ENCODE measurements at regions not wholly inside any gene's neighbourhood (a gene's known extent, or its start where the extent isn't known, plus 50 kb on each side); places are given as distances from the start of the nearest gene placed in this dataset.

DNA sequence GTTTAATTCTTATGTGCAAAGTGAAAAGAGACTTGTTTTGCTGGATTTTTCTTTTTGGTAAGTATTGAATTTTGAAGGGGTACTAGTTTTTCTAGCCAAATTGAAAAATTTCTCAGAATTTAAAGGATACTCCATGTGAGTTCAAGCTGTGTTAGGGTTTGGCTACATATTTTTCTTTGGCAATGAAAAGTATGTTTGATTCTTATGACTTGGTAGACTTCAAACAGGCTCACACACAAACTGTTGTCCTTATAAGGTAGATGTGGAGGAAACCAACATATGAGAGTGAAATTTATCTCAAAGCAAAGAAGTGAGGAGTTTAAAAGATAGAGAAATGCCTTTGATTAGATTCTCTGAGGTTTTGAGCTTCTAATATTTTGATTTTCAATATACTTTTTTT, 356.7 kb downstream of the BCKDHB start:
- H3K9me3 ChIP-seq (ENCODE audit: control insufficient read depth, low read length): no peaks in the 10 kb centered on the region
- H3K4me1 ChIP-seq (ENCODE audit: control insufficient read depth, insufficient read depth, low read length): no peaks in the 10 kb centered on the region

DNA sequence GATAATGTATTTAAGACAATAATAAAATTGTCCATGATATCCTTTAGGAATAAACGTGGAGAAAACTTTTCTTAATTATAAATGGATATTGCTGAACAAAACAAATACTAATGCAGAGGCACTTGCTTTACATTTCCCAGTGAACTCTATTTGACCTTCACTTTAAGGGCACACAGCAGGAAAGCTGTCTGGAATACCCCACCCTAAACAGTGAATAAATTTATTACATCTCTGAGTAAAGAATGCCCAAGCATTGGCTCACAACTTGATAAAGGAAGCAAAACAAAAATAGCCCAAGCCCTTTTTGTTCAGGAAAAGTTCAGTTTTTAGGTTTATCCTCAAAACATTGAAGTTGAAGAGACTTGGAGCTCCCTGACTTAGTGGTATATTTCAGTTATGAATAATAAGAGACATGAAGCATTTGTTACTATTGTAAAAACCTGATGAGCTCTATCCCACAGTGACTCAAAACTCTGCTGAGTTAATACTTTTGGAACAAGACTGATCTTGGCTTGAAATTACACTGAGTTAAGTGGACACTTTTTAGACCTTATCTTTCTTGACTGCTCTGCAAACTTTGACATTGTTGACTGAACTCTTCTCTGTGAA, 353.9 kb downstream of the BCKDHB start:
- Histone ChIP-seq H3K9me3 (ENCODE audit: control insufficient read depth, low read length) (no peaks in the 10 kb centered on the region), H3K4me3 (ENCODE audit: low read length) (no peak overlapping the region), H3K4me1 (ENCODE audit: control insufficient read depth, insufficient read depth, low read length) (peaks cover 5% of the 10 kb centered on the region), H3K9ac (ENCODE audit: low read length) (no peak overlapping the region), H3K36me3 (ENCODE audit: control insufficient read depth, insufficient read depth, low read length) (no peaks in the 10 kb centered on the region), H3K27me3 (ENCODE audit: control insufficient read depth, insufficient read depth, low read length) (no peaks in the 10 kb centered on the region)

More for the DNA sequence above, 356.7 kb downstream of the BCKDHB start:
- no peaks in the 10 kb centered on the region for H3K36me3 ChIP-seq (ENCODE audit: control insufficient read depth, insufficient read depth, low read length)
- no peaks in the 10 kb centered on the region for H3K27me3 ChIP-seq (ENCODE audit: control insufficient read depth, insufficient read depth, low read length)
- no peak overlapping the region for H3K4me3 ChIP-seq (ENCODE audit: low read length)
- H3K9ac ChIP-seq (ENCODE audit: low read length): no peak overlapping the region

DNA sequence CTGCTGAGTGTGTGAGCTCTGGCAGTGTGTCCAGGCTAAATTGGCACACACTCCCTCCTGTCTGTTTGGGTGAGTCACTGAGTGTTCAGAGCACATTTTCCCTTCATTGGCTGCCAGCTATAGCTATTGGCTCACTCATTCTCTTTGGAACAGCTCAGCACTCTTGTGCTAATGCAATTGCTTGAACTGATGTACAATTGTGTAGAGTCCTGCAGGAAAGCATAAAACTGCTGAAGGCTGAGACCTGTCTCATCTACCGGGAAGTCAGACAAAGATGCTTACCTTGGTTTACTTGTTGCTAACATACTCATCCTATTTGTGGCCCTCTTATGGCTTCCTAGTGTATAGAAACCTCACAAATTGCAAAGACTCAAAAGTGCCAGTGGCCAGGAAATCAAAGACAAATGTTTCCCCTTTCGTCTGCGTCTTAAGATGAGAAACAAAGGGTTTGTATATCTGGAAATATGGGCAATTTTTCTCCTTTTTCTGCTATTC, 351.0 kb downstream of the BCKDHB start:
- H3K4me1 ChIP-seq (ENCODE audit: control insufficient read depth, insufficient read depth, low read length): peaks cover 11% of the 10 kb centered on the region
- no peaks in the 10 kb centered on the region for H3K9me3 ChIP-seq (ENCODE audit: control insufficient read depth, low read length)
- H3K9ac ChIP-seq (ENCODE audit: low read length): no peak overlapping the region
- H3K36me3 ChIP-seq (ENCODE audit: control insufficient read depth, insufficient read depth, low read length): no peaks in the 10 kb centered on the region
- no peak overlapping the region for H3K4me3 ChIP-seq (ENCODE audit: low read length)
- H3K27me3 ChIP-seq (ENCODE audit: control insufficient read depth, insufficient read depth, low read length): no peaks in the 10 kb centered on the region

DNA sequence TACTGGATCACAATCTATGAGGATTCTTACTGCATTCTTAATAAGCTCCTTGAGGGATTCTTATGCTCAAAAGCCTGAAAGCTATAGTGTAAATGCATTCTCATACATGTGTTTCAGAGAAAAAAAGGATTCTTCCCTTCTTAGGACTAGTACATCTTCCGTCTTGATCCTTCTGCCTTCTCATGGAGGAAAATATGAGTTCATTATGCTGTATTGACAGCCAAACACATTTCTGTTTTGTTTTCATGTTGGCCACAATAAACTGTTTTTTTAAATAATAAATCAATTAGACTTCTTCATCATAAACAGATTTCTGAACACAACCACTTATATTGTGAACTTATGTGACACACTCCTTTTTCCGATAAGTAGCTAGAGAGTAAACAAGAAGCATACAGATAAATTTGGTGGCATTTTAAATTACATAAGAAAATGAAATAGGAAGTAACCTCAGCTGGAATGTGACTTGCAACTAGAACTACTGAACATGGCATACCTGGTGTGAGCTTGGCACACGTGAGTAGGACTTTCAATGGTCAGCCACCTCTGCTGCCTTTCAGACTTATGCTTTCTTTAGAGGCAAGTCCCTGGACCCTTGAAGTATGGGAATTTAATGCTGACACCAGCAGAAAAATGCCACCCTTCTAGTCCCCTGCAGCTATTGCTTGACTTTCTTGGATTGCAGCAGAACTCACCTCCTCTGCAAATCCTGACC, 350.4 kb downstream of the BCKDHB start:
- H3K9me3 ChIP-seq (ENCODE audit: control insufficient read depth, low read length): no peaks in the 10 kb centered on the region
- peaks cover 11% of the 10 kb centered on the region for H3K4me1 ChIP-seq (ENCODE audit: control insufficient read depth, insufficient read depth, low read length)

DNA sequence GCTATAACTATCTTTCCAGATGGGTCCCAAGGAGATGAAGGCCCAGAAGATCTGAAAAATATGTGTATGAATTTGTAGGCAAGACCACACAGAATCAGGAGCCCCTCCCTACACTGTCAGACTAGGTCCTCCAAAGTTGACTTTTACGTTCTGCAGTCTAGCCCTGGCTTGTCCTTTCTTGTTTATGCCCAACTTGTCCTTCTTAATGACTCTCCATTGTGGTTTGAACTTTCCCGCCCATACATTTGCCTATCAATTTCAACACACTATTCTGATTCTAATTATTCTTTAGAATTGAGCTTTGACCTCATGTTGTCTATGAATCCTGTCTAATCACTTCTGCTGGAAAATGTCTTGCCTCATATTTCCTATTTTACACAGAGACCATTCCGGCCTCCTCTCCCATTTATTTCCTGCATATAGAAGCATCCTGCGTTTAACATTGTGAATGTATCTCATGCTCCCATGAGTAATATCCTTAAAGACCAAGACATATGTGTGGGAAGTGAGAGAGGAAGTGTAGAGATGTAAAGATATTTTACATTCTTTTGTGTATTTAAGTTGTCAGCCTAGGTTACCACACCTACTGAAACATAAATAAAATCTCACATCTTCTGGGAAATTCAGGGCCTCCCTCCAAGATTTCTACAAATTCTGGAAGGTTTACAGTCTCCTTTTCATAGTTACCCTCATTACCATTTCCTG, 348.3 kb downstream of the BCKDHB start:
- Histone ChIP-seq H3K36me3 (ENCODE audit: control insufficient read depth, insufficient read depth, low read length) (no peaks in the 10 kb centered on the region), H3K9me3 (ENCODE audit: control insufficient read depth, low read length) (no peaks in the 10 kb centered on the region), H3K4me3 (ENCODE audit: low read length) (no peak overlapping the region), H3K27me3 (ENCODE audit: control insufficient read depth, insufficient read depth, low read length) (no peaks in the 10 kb centered on the region), H3K9ac (ENCODE audit: low read length) (no peak overlapping the region), H3K4me1 (ENCODE audit: control insufficient read depth, insufficient read depth, low read length) (peaks cover 11% of the 10 kb centered on the region)

More for the DNA sequence above, 350.4 kb downstream of the BCKDHB start:
- Histone ChIP-seq H3K36me3 (ENCODE audit: control insufficient read depth, insufficient read depth, low read length) (no peaks in the 10 kb centered on the region), H3K27me3 (ENCODE audit: control insufficient read depth, insufficient read depth, low read length) (no peaks in the 10 kb centered on the region), H3K4me3 (ENCODE audit: low read length) (no peak overlapping the region), H3K9ac (ENCODE audit: low read length) (no peak overlapping the region)

DNA sequence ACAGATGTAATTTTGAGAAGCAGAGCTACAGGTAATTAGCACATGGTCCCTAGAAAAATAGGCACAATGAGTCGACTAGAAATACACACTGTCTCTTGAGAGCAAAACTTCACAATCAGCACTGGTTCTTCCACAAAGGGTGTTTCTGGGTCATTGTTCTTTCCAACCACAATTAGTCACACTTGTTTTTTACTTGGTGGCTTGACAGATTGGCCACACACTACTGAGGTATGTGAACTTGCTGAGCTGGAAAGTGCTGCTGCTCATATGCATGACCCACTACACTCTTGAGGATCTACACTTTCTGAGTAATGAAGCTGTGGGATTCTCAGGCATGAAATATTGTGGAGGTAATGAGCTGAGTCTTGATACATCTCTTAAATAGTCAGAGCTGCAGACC, 347.7 kb downstream of the BCKDHB start:
- Histone ChIP-seq H3K27me3 (ENCODE audit: control insufficient read depth, insufficient read depth, low read length) (no peaks in the 10 kb centered on the region), H3K9me3 (ENCODE audit: control insufficient read depth, low read length) (no peaks in the 10 kb centered on the region), H3K4me1 (ENCODE audit: control insufficient read depth, insufficient read depth, low read length) (peaks cover 11% of the 10 kb centered on the region), H3K36me3 (ENCODE audit: control insufficient read depth, insufficient read depth, low read length) (no peaks in the 10 kb centered on the region), H3K4me3 (ENCODE audit: low read length) (no peak overlapping the region), H3K9ac (ENCODE audit: low read length) (no peak overlapping the region)

DNA sequence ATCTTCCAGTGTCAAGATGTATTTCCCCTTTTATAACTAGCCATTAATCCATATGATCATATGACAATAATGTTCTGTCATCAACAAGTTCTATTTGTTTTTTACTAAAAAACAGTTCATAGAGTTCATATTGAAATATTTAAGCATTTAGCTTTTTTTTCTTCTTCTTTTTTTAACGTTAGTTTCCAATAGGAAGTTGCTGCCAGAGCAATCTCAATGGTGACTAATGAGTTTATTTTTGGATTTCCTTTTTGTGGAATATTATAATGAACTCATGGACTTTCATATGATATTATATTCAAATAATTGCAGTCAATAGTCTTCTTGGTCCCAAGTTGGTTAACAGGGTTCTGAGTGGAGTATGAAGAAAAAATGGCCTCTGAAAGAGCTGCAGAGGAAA, 343.3 kb downstream of the BCKDHB start:
- H3K27me3 ChIP-seq (ENCODE audit: control insufficient read depth, insufficient read depth, low read length): no peaks in the 10 kb centered on the region
- H3K4me1 ChIP-seq (ENCODE audit: control insufficient read depth, insufficient read depth, low read length): peaks cover under 1% of the 10 kb centered on the region

DNA sequence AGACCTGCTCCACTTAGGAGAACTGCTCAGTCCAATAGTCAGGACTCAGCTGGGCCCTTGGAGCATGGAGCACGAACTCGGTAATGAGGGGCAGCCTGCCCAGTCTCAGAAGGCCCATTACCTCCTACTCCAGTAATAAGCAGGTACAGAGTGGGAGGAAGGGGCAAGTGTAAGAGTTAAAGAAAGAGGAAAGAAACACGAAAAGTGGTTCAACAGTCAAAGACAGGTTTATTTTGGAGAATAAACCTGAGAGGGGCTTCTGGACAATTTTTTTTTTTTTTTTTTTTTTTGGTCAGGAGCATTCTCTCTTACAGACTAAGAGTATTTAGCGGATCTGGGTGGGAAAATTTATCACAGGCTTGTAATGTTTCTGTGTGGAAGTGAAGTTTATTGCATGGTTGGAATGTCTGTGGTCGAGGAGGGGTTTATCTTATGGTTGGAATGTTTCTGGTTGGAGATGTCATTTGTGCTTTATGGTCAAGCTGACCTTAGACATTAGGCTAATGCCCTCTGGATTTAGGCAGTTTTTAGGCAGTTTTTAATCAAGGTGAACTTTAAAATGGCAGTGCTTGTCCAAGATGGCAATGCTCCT, 340.1 kb downstream of the BCKDHB start:
- Histone ChIP-seq H3K27me3 (ENCODE audit: control insufficient read depth, insufficient read depth, low read length) (no peaks in the 10 kb centered on the region), H3K4me3 (ENCODE audit: low read length) (no peak overlapping the region), H3K9ac (ENCODE audit: low read length) (no peak overlapping the region), H3K4me1 (ENCODE audit: control insufficient read depth, insufficient read depth, low read length) (no peaks in the 10 kb centered on the region), H3K36me3 (ENCODE audit: control insufficient read depth, insufficient read depth, low read length) (no peaks in the 10 kb centered on the region), H3K9me3 (ENCODE audit: control insufficient read depth, low read length) (no peaks in the 10 kb centered on the region)

More for the DNA sequence above, 343.3 kb downstream of the BCKDHB start:
- Histone ChIP-seq H3K9me3 (ENCODE audit: control insufficient read depth, low read length) (no peaks in the 10 kb centered on the region), H3K4me3 (ENCODE audit: low read length) (no peak overlapping the region), H3K9ac (ENCODE audit: low read length) (no peak overlapping the region), H3K36me3 (ENCODE audit: control insufficient read depth, insufficient read depth, low read length) (no peaks in the 10 kb centered on the region)

DNA sequence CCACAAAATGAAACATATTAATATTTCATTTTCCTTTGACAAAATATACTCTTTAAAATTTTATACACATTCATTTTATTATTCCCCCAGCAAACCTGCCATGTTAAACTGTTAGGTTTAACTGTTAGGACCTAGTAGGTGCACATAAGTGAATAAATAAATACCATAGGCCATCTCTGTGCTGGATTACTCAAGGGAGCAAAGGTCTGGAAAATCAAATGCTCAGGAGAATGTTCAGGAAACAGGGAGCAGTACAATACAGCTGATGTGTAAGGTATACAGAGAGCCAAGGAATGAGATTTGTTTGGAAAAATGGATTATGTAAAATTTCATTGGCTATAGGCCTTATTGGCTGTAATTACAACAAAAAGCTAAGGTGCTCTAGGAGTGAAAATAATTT, 339.3 kb downstream of the BCKDHB start:
- no peaks in the 10 kb centered on the region for H3K36me3 ChIP-seq (ENCODE audit: control insufficient read depth, insufficient read depth, low read length)
- no peaks in the 10 kb centered on the region for H3K4me1 ChIP-seq (ENCODE audit: control insufficient read depth, insufficient read depth, low read length)
- H3K9me3 ChIP-seq (ENCODE audit: control insufficient read depth, low read length): no peaks in the 10 kb centered on the region
- H3K27me3 ChIP-seq (ENCODE audit: control insufficient read depth, insufficient read depth, low read length): no peaks in the 10 kb centered on the region
- H3K4me3 ChIP-seq (ENCODE audit: low read length): no peak overlapping the region
- H3K9ac ChIP-seq (ENCODE audit: low read length): no peak overlapping the region

DNA sequence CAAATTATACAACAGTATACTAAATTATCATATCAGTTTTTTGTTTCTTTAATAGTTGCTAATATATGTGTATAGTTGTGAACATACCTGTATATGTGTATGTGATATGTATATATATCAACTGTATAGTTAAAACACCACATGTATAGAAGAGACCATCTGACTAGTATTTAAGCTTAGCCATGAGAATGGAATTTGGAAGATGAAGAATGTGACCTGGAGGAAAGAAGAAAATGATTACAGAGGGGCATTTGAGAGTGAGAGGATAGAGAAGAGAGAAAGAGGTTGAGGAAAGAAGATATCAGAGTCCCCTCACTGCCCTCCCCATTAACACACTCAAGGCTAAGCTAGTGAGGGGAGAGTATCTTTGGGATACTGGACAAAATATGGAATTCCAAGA, 335.9 kb downstream of the BCKDHB start:
- Histone ChIP-seq H3K9ac (ENCODE audit: low read length) (no peak overlapping the region), H3K4me1 (ENCODE audit: control insufficient read depth, insufficient read depth, low read length) (no peaks in the 10 kb centered on the region), H3K9me3 (ENCODE audit: control insufficient read depth, low read length) (no peaks in the 10 kb centered on the region), H3K4me3 (ENCODE audit: low read length) (no peak overlapping the region), H3K27me3 (ENCODE audit: control insufficient read depth, insufficient read depth, low read length) (no peaks in the 10 kb centered on the region), H3K36me3 (ENCODE audit: control insufficient read depth, insufficient read depth, low read length) (no peaks in the 10 kb centered on the region)

DNA sequence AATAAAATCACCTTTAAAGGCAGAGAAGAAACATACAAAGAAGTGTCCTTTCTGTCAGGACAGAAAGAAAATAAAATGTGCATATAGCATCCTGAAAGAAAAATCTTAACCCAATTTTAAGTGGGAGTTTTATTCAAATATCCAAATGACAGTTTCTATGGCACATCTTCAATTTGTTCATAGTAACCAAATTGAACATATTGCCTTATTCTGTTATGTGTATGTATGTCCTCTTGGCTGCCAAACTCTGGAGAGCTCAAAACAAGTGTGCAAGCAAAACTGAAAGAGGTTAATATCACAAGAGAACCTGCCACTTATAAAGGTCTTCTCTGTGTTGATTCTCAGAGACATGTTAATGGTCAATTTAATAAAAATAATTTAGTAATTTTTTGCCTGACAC, 334.7 kb downstream of the BCKDHB start:
- Histone ChIP-seq H3K27me3 (ENCODE audit: control insufficient read depth, insufficient read depth, low read length) (no peaks in the 10 kb centered on the region), H3K4me3 (ENCODE audit: low read length) (no peak overlapping the region), H3K9ac (ENCODE audit: low read length) (no peak overlapping the region), H3K9me3 (ENCODE audit: control insufficient read depth, low read length) (no peaks in the 10 kb centered on the region), H3K36me3 (ENCODE audit: control insufficient read depth, insufficient read depth, low read length) (no peaks in the 10 kb centered on the region), H3K4me1 (ENCODE audit: control insufficient read depth, insufficient read depth, low read length) (no peaks in the 10 kb centered on the region)

All from mucosa of stomach (tissue), 1 donor.